Lung (tissue), 11 donors: ENCODE measurements at regions not wholly inside any gene's neighbourhood (a gene's known extent, or its start where the extent isn't known, plus 50 kb on each side); places are given as distances from the start of the nearest gene placed in this dataset.

ENCODE experiments used
- ATAC-seq: fragments of 200-7000 bp; cut with Tn5 transposase; one replicate; pipeline ENCODE4 v1.9.1; 2020; ENCODE audit warnings: moderate number of reproducible peaks; ENCODE audit not compliant: insufficient read depth, low FRiP score
- DNase-seq, 3 donors: peaks; one replicate each; pipeline ENCODE4 v3.0.0-alpha.2; 2013 to 2017
- H3K27ac ChIP-seq, 2 donors: one replicate each; pipeline ENCODE4 v1.5.1; 2013; ENCODE audit warnings: mild to moderate bottlenecking in 2 of 2, moderate library complexity in 2 of 2, control low read depth in 1 of 2, inconsistent platforms in 1 of 2, low read depth in 1 of 2, low read length in 1 of 2
- H3K27me3 ChIP-seq, 3 donors: one replicate each; pipeline ENCODE4 v1.5.1; 2013; ENCODE audit warnings: low read length in 2 of 3; ENCODE audit not compliant: control insufficient read depth in 3 of 3, insufficient read depth in 3 of 3
- H3K36me3 ChIP-seq, 4 donors: one replicate each; pipeline ENCODE4 v1.5.1; 2013; ENCODE audit warnings: low read length in 4 of 4, mild to moderate bottlenecking in 1 of 4, moderate library complexity in 1 of 4; ENCODE audit not compliant: control insufficient read depth in 4 of 4, insufficient read depth in 4 of 4
- H3K4me1 ChIP-seq, 5 donors: one replicate each; pipeline ENCODE4 v1.5.1; 2013; ENCODE audit warnings: low read length in 5 of 5, mild to moderate bottlenecking in 2 of 5, moderate library complexity in 1 of 5; ENCODE audit not compliant: control insufficient read depth in 5 of 5, insufficient read depth in 5 of 5
- H3K4me3 ChIP-seq: one replicate; pipeline ENCODE4 v1.5.1; 2013; ENCODE audit warnings: mild to moderate bottlenecking, control low read depth, moderate library complexity
- H3K9ac ChIP-seq, 2 donors: one replicate each; pipeline ENCODE4 v1.5.1; 2013; ENCODE audit warnings: low read length in 2 of 2, control low read depth in 1 of 2; ENCODE audit not compliant: insufficient read depth in 1 of 2
- H3K9me3 ChIP-seq, 4 donors: one replicate each; pipeline ENCODE4 v1.5.1; 2013; ENCODE audit warnings: low read length in 3 of 4, mild to moderate bottlenecking in 1 of 4, moderate library complexity in 1 of 4; ENCODE audit not compliant: control insufficient read depth in 4 of 4, insufficient read depth in 3 of 4
- CTCF ChIP-seq: IDR thresholded peaks from 2 replicates; pipeline ENCODE4 v1.5.1; 2012; ENCODE audit warnings: mild to moderate bottlenecking; ENCODE audit errors: control extremely low read depth, extremely low read depth
- WGBS, 2 donors: extraction: QIAGEN DNeasy Blood & Tissue Kit; methylation state at CpG; one replicate each; pipeline ENCODE4 v1.1.7; 2013; 5-methylcytosine and 5-hydroxymethylcytosine counted together
- donor health status: control.
- donor health status: control.
- donor health status: Bipolar disorder and iron deficiency.
- donor health status: healthy.
- donor health status: DM: yes; HTN: yes; CAD: no.

- Histone ChIP-seq H3K9ac (no peak overlapping the region), H3K36me3 (no peaks in the 10 kb centered on the region), H3K27me3 (no peaks in the 10 kb centered on the region), H3K4me3 (no peak overlapping the region), H3K27ac (no peak overlapping the region), H3K9me3 (peaks cover 0 to 4% (median 0%) of the 10 kb centered on the region in 4 donors), H3K4me1 (peaks cover 0 to 10% (median 2%) of the 10 kb centered on the region in 5 donors)
- DNase-seq (no peak), ATAC-seq (no peak)
- no peak for TF ChIP-seq CTCF
- 85 to 86% methylated on average over 3 of the region's 3 CpGs for WGBS, 2 donors
These were observed 61.8 kb downstream of the ACTBL2 start for GRCh38 chr5:57420801-57421200.

- Histone ChIP-seq H3K27ac (no peak overlapping the region), H3K4me3 (no peak overlapping the region), H3K9ac (no peak overlapping the region), H3K36me3 (no peaks in the 10 kb centered on the region), H3K27me3 (no peaks in the 10 kb centered on the region), H3K4me1 (peaks cover 0 to 10% (median 0%) of the 10 kb centered on the region in 5 donors), H3K9me3 (no peaks in the 10 kb centered on the region)
- DNase-seq (no peak), ATAC-seq (no peak)
- 88 to 89% methylated on average over 2 of the region's 2 CpGs for WGBS, 2 donors
- no peak for TF ChIP-seq CTCF
These were observed 64.6 kb downstream of the ACTBL2 start for GRCh38 chr5:57417971-57418370.

GRCh38 chr5:57417320-57417719 lies 65.3 kb downstream of the ACTBL2 start:
- H3K9ac ChIP-seq = no peak overlapping the region
- H3K36me3 ChIP-seq = no peaks in the 10 kb centered on the region
- peaks cover 0 to 15% (median 5%) of the 10 kb centered on the region in 5 donors for H3K4me1 ChIP-seq
- no peak overlapping the region for H3K4me3 ChIP-seq
- no peak for TF ChIP-seq CTCF
- no peaks in the 10 kb centered on the region for H3K9me3 ChIP-seq
- ATAC-seq = no peak
- no peak overlapping the region for H3K27ac ChIP-seq
- no peak for DNase-seq
- whole genome bisulfite sequencing, 2 donors = 92 to 96% methylated on average over 6 of the region's 6 CpGs
- H3K27me3 ChIP-seq = no peaks in the 10 kb centered on the region

GRCh38 chr5:57416278-57416994 lies 66.2 kb downstream of the ACTBL2 start:
- no peaks in the 10 kb centered on the region for H3K36me3 ChIP-seq
- DNase-seq (peak in 1 of 3 donors; percentile 21), ATAC-seq (no peak)
- H3K27me3 ChIP-seq = no peaks in the 10 kb centered on the region
- no peaks in the 10 kb centered on the region for H3K9me3 ChIP-seq
- no peak overlapping the region for H3K27ac ChIP-seq
- 79 to 80% methylated on average over 4 of the region's 4 CpGs for WGBS, 2 donors
- no peak for TF ChIP-seq CTCF
- peaks cover 0 to 22% (median 7%) of the 10 kb centered on the region in 5 donors for H3K4me1 ChIP-seq
- H3K4me3 ChIP-seq = no peak overlapping the region
- no peak overlapping the region for H3K9ac ChIP-seq
